Glutamatergic neuron (in vitro differentiated cells): ENCODE measurements at regions not wholly inside any gene's neighbourhood (a gene's known extent, or its start where the extent isn't known, plus 50 kb on each side); places are given as distances from the start of the nearest gene placed in this dataset.
A peak's percentile ranks its signal among the peaks of the same experiment; 100 is the strongest.

Source experiments
- DNase-seq: peaks from one replicate; pipeline ENCODE4 v3.0.0; 2022
- H3K27ac Mint-ChIP-seq: one replicate; pipeline ENCODE4 v1.8.0; 2020; ENCODE audit warnings: mild to moderate bottlenecking, mixed read lengths, inconsistent platforms; ENCODE audit not compliant: unreplicated experiment
- H3K27me3 Mint-ChIP-seq: one replicate; pipeline ENCODE4 v1.8.0; 2020; ENCODE audit warnings: mild to moderate bottlenecking, moderate library complexity, mixed read lengths, inconsistent platforms; ENCODE audit not compliant: unreplicated experiment
- H3K36me3 Mint-ChIP-seq: one replicate; pipeline ENCODE4 v1.8.0; 2020; ENCODE audit warnings: mild to moderate bottlenecking, mixed read lengths, inconsistent platforms; ENCODE audit not compliant: unreplicated experiment
- H3K4me1 Mint-ChIP-seq: one replicate; pipeline ENCODE4 v1.8.0; 2020; ENCODE audit warnings: mild to moderate bottlenecking, low read depth, mixed read lengths, inconsistent platforms; ENCODE audit not compliant: unreplicated experiment
- H3K4me3 Mint-ChIP-seq: one replicate; pipeline ENCODE4 v1.8.0; 2020; ENCODE audit warnings: mild to moderate bottlenecking, mixed read lengths, inconsistent platforms; ENCODE audit not compliant: unreplicated experiment
- H3K9me3 Mint-ChIP-seq: one replicate; pipeline ENCODE4 v1.8.0; 2020; ENCODE audit warnings: mild to moderate bottlenecking, moderate library complexity, mixed read lengths, inconsistent platforms; ENCODE audit not compliant: unreplicated experiment
- TF ChIP-seq, protein P1 (sequence below): fragments of 200-600 bp; sonication (generic); IDR thresholded peaks from one replicate; pipeline ENCODE4 v1.5.0; 2021; ENCODE audit not compliant: partially characterized antibody, unreplicated experiment

DNA sequence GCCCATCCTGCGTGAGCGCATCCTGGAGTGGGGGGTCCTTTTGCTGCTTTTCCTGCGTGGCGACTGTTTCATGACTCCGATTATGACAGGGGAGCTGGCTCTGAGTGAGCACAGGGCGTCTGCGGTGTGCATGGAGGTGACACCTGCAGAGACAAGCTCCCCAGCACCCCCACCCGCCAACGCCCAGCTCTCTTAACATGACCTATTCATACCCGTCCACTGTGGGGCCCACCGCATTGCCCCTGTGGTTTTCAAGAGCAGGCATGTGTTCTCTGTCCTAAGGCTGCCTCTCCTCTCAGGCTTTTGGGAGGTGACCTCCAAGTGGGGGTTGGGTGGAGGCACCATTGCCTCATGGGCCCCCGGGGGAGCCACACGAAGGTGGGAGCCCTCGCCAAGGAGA, 500.7 kb downstream of the TCERG1L start:
- Mint-ChIP-seq H3K36me3 (no peaks in the 10 kb centered on the region), H3K4me3 (no peak overlapping the region), H3K9me3 (no peaks in the 10 kb centered on the region), H3K4me1 (peaks cover 8% of the 10 kb centered on the region), H3K27ac (no peak overlapping the region), H3K27me3 (peaks cover 7% of the 10 kb centered on the region)
- no peak for DNase-seq
- TF ChIP-seq, protein P1, sequence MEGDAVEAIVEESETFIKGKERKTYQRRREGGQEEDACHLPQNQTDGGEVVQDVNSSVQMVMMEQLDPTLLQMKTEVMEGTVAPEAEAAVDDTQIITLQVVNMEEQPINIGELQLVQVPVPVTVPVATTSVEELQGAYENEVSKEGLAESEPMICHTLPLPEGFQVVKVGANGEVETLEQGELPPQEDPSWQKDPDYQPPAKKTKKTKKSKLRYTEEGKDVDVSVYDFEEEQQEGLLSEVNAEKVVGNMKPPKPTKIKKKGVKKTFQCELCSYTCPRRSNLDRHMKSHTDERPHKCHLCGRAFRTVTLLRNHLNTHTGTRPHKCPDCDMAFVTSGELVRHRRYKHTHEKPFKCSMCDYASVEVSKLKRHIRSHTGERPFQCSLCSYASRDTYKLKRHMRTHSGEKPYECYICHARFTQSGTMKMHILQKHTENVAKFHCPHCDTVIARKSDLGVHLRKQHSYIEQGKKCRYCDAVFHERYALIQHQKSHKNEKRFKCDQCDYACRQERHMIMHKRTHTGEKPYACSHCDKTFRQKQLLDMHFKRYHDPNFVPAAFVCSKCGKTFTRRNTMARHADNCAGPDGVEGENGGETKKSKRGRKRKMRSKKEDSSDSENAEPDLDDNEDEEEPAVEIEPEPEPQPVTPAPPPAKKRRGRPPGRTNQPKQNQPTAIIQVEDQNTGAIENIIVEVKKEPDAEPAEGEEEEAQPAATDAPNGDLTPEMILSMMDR: no peak

DNA sequence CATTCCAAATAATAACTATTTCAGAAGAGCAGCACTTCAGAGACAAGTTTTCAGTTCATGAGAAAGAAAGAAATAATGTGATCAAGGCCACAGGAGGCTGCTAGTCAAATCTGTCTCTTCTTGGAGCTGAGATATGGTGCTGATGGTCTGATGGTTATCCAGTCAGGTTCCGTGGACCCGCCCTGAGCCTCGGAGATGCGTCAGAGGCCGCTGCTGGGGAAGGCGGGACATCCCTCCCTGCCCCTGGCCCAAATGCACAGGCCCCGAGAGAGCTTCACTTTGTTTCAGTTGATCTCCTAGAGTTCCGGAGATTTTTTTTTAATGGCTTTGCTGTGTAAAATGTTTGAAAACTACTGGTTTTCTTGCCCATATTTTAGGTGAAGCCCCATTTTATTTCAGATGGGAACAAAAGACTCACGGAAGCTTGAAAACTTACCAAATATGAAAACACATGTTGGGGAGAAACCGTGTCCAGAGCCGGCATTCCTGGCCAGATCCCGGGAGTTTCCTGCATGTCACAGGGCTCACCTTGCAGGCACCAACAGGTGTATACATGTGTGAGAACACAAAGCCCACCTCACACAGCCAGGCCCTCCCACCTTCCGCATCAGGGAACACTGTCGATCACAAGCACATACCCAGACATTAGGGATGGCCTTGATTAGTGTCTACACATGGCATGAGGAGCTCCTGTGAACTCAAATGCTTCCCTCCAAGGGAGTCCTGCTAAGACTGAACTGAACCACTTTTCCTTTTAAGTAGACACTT, 499.0 kb downstream of the TCERG1L start:
- TF ChIP-seq, protein P1: no peak

DNA sequence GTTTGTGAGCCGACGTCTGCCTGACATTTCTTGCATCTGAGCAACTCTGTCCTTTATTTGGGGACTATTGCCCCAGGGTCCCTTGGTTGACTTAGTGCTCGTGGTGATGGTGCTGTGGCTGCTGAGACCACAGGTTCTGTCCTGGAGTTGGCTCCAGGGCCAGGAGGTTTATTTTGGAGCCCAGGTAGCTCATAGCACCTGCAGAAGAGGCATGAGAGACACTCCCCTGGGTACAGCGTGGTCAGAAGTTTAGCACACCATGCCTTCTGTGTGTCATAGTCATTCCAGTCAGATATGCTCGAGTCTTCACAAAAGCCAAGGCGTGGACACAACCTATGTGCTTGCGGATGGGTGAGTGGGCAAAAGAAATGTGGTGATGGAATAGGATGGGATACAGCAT, 496.9 kb downstream of the TCERG1L start:
- DNase-seq: no peak
- peaks cover 5% of the 10 kb centered on the region for H3K9me3 Mint-ChIP-seq
- H3K4me1 Mint-ChIP-seq: peaks cover 5% of the 10 kb centered on the region
- no peak overlapping the region for H3K27ac Mint-ChIP-seq
- no peaks in the 10 kb centered on the region for H3K36me3 Mint-ChIP-seq
- H3K4me3 Mint-ChIP-seq: no peak overlapping the region
- peaks cover 5% of the 10 kb centered on the region for H3K27me3 Mint-ChIP-seq
- TF ChIP-seq, protein P1: no peak

More for the DNA sequence above, 499.0 kb downstream of the TCERG1L start:
- H3K36me3 Mint-ChIP-seq: no peaks in the 10 kb centered on the region
- H3K9me3 Mint-ChIP-seq: peaks cover 4% of the 10 kb centered on the region
- no peak for DNase-seq
- peaks cover 6% of the 10 kb centered on the region for H3K27me3 Mint-ChIP-seq
- no peak overlapping the region for H3K27ac Mint-ChIP-seq
- no peak overlapping the region for H3K4me3 Mint-ChIP-seq
- peaks cover 6% of the 10 kb centered on the region for H3K4me1 Mint-ChIP-seq

DNA sequence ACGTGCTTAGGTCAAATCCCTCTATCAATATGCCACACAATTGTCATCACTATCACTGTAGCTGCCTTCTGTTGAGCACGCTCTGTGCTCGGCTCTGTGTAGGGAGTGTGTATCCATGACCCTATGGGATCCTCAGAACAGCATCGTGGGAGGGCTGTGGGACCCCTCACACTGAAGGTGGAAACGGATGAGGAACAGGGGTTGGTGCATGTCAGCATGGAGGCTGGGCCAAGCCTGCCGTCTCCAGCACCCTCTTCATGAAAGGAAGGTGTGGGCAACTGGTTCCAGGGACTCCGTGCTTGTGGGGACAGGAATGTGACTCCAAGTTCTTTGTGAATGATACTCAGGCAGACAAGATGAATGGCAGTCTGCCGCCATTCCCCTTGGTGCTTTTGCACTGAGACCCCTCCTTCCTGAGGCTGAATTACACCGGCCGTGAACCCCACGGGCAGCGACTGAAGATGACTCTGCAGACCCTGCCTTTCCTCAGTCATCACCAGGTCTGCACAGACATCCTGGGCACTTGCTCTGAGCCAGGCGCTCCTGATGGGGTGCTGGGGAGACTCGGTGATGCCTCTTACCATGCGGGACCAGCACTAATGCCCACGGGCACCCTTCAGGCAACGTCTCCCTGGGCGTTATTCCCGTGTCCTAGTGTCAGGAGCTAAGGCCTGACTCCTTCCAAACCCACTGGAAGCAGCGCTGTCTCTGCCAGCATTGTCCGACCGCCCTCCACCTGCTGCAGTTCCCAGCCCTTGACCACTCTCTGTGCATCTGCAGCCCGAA, 495.2 kb downstream of the TCERG1L start:
- peaks cover 5% of the 10 kb centered on the region for H3K9me3 Mint-ChIP-seq
- peaks cover 7% of the 10 kb centered on the region for H3K4me1 Mint-ChIP-seq
- H3K4me3 Mint-ChIP-seq: no peak overlapping the region
- peak overlapping the region; percentile 8 for H3K27ac Mint-ChIP-seq
- H3K27me3 Mint-ChIP-seq: peaks cover 7% of the 10 kb centered on the region
- DNase-seq: no peak
- no peaks in the 10 kb centered on the region for H3K36me3 Mint-ChIP-seq
- TF ChIP-seq, protein P1: no peak

DNA sequence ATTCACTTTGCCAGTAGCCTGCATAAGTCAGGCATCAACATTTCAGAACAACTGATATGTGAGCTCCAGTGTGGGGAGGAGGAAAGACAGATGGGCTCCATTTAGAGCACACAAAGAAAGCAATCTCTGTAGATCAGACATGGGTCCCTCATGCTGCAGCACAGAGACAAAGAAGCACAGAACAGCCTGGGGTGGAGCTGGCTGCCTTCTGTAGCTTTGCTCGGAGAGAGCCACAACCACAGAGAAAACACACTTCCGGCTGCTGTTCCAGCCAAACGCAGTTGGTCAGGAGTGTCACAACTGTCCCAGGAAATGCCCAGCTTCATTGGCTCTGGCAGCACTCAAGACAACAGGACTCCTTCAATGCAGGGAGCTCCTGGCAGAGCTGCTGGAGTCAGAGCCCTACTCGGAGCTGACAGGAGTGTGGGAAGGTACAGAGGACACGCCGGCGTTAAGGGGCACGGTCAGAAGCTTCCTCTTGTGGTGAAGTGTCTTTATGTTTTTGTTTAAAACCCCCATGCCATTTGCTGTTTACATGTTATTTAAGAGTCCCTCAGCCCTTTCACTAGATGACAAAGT, 494.4 kb downstream of the TCERG1L start:
- Mint-ChIP-seq H3K4me1 (peaks cover 7% of the 10 kb centered on the region), H3K9me3 (peaks cover 5% of the 10 kb centered on the region), H3K4me3 (no peak overlapping the region), H3K27me3 (peaks cover 7% of the 10 kb centered on the region), H3K27ac (peak overlapping the region; percentile 8), H3K36me3 (no peaks in the 10 kb centered on the region)
- DNase-seq: no peak
- TF ChIP-seq, protein P1: no peak
